Activated CD8-positive, alpha-beta memory T cell treated with anti-CD3 and anti-CD28 coated beads for 36 hours (primary cell): ENCODE measurements at regions not wholly inside any gene's neighbourhood (a gene's known extent, or its start where the extent isn't known, plus 50 kb on each side); places are given as distances from the start of the nearest gene placed in this dataset.
"Not testable (repeated sequence)": the region's sequence is repeated elsewhere in the genome, so short reads cannot be mapped to it uniquely, and the experiment has no call there.

Source experiments
- CTCF ChIA-PET: fragments of 350-600 bp; sonication (Branson Sonifier 250); formaldehyde crosslinking; loops from one replicate; lab custom pipeline; 2021; ENCODE audit warnings: antibody characterized with exemption; lab: Charles Lee
- POLR2A ChIA-PET: fragments of 350-600 bp; sonication (Branson Sonifier 250); formaldehyde crosslinking; loops from one replicate; lab custom pipeline; 2021; ENCODE audit warnings: antibody characterized with exemption; lab: Charles Lee

GRCh38 chr3:73222126-73222525, 160.7 kb downstream of the EBLN2 start:
- POLR2A ChIA-PET: no interaction called here
- CTCF ChIA-PET: no interaction called here

- ChIA-PET CTCF (interaction anchor here (0.6 to 0.8 kb wide), 2 partner anchors 10 to 34 kb away, joined by 3 read pairs; no protein-coding TSS in a partner anchor), POLR2A (no interaction called here)
Observed at GRCh38 chr3:73225146-73225855, 163.8 kb downstream of the EBLN2 start.

- POLR2A ChIA-PET: no interaction called here
Observed at GRCh38 chr3:73225991-73226390, 164.5 kb downstream of the EBLN2 start.

GRCh38 chr3:73228000-73228399, 166.5 kb downstream of the EBLN2 start:
- ChIA-PET POLR2A (no interaction called here), CTCF (no interaction called here)

More at GRCh38 chr3:73225991-73226390, 164.5 kb downstream of the EBLN2 start:
- CTCF ChIA-PET: no interaction called here

- ChIA-PET POLR2A (no interaction called here), CTCF (no interaction called here)
Observed at GRCh38 chr3:73228437-73228836, 167.0 kb downstream of the EBLN2 start.

- POLR2A ChIA-PET: no interaction called here
- CTCF ChIA-PET: no interaction called here
Observed at GRCh38 chr3:73228959-73229358, 167.5 kb downstream of the EBLN2 start.

GRCh38 chr3:73234354-73235014, 173.0 kb downstream of the EBLN2 start:
- ChIA-PET CTCF (no interaction called here), POLR2A (no interaction called here)

GRCh38 chr3:73235768-73236167, 174.3 kb downstream of the EBLN2 start:
- POLR2A ChIA-PET: no interaction called here
- CTCF ChIA-PET: no interaction called here

GRCh38 chr3:73236867-73237266, 175.4 kb downstream of the EBLN2 start:
- ChIA-PET CTCF (no interaction called here), POLR2A (no interaction called here)

- ChIA-PET POLR2A (no interaction called here), CTCF (no interaction called here)
Observed at GRCh38 chr3:73243740-73244139, 182.3 kb downstream of the EBLN2 start.

GRCh38 chr3:73245459-73245858, 184.0 kb downstream of the EBLN2 start:
- CTCF ChIA-PET: no interaction called here

GRCh38 chr3:73249047-73249446, 187.6 kb downstream of the EBLN2 start:
- ChIA-PET POLR2A (no interaction called here), CTCF (no interaction called here)

More at GRCh38 chr3:73245459-73245858, 184.0 kb downstream of the EBLN2 start:
- POLR2A ChIA-PET: no interaction called here

- ChIA-PET POLR2A (no interaction called here), CTCF (no interaction called here)
Observed at GRCh38 chr3:73254062-73254461, 192.6 kb downstream of the EBLN2 start.

- ChIA-PET POLR2A (no interaction called here), CTCF (no interaction called here)
Observed at GRCh38 chr3:73255609-73256029, 194.2 kb downstream of the EBLN2 start.

GRCh38 chr3:73257186-73257585, 195.7 kb downstream of the EBLN2 start:
- CTCF ChIA-PET: no interaction called here
- POLR2A ChIA-PET: no interaction called here

- ChIA-PET CTCF (no interaction called here), POLR2A (no interaction called here)
Observed at GRCh38 chr3:73258057-73258456, 196.6 kb downstream of the EBLN2 start.

GRCh38 chr3:73259291-73259690, 197.8 kb downstream of the EBLN2 start:
- POLR2A ChIA-PET: no interaction called here

GRCh38 chr3:73259856-73260255, 198.4 kb downstream of the EBLN2 start:
- ChIA-PET CTCF (no interaction called here), POLR2A (no interaction called here)

More at GRCh38 chr3:73259291-73259690, 197.8 kb downstream of the EBLN2 start:
- CTCF ChIA-PET: interaction anchor here (0.6 kb wide), 1 partner anchor 34 kb away, joined by 3 read pairs; no protein-coding TSS in a partner anchor

GRCh38 chr3:73266558-73266957, 205.1 kb downstream of the EBLN2 start:
- CTCF ChIA-PET, POLR2A ChIA-PET: not testable (repeated sequence)

GRCh38 chr3:73269126-73269525, 207.7 kb downstream of the EBLN2 start:
- POLR2A ChIA-PET, CTCF ChIA-PET: not testable (repeated sequence)
